ENCODE measurements at regions not wholly inside any gene's neighbourhood (a gene's known extent, or its start where the extent isn't known, plus 50 kb on each side); places are given as distances from the start of the nearest gene placed in this dataset.
"Not testable (repeated sequence)": the region's sequence is repeated elsewhere in the genome, so short reads cannot be mapped to it uniquely, and the experiment has no call there.

- H3K4me3 Mint-ChIP-seq: no peak overlapping the region
Observed at GRCh38 chr21:8997011-8997440, 1524.4 kb upstream of the TPTE start.

GRCh38 chr21:8997443-8998390 is 1523.7 kb upstream of the TPTE start:
- H3K36me3 Mint-ChIP-seq (ENCODE audit: low read depth); H3K4me1 Mint-ChIP-seq (ENCODE audit: low read depth); H3K27me3 Mint-ChIP-seq; intact Hi-C loops (cut with micrococcal nuclease); H3K4me3 Mint-ChIP-seq; H3K27ac Mint-ChIP-seq: not testable (repeated sequence)
- H3K9me3 Mint-ChIP-seq: peaks cover 74% of the 10 kb centered on the region

More at GRCh38 chr21:8997011-8997440, 1524.4 kb upstream of the TPTE start:
- Mint-ChIP-seq H3K4me1 (ENCODE audit: low read depth) (no peaks in the 10 kb centered on the region), H3K27me3 (no peaks in the 10 kb centered on the region), H3K27ac (no peak overlapping the region), H3K36me3 (ENCODE audit: low read depth) (no peaks in the 10 kb centered on the region), H3K9me3 (peaks cover 74% of the 10 kb centered on the region)
- intact Hi-C loops (cut with micrococcal nuclease): no loop called here

GRCh38 chr21:8998480-8998879 is 1522.9 kb upstream of the TPTE start:
- H3K36me3 Mint-ChIP-seq (ENCODE audit: low read depth); H3K27ac Mint-ChIP-seq; H3K4me3 Mint-ChIP-seq; intact Hi-C loops (cut with micrococcal nuclease); H3K4me1 Mint-ChIP-seq (ENCODE audit: low read depth); H3K27me3 Mint-ChIP-seq: not testable (repeated sequence)
- peaks cover 66% of the 10 kb centered on the region for H3K9me3 Mint-ChIP-seq

GRCh38 chr21:8998946-8999681 is 1522.3 kb upstream of the TPTE start:
- H3K9me3 Mint-ChIP-seq: peaks cover 64% of the 10 kb centered on the region

GRCh38 chr21:9000132-9000531 is 1521.3 kb upstream of the TPTE start:
- intact Hi-C loops (cut with micrococcal nuclease); H3K4me1 Mint-ChIP-seq (ENCODE audit: low read depth); H3K27me3 Mint-ChIP-seq; H3K27ac Mint-ChIP-seq; H3K4me3 Mint-ChIP-seq; H3K36me3 Mint-ChIP-seq (ENCODE audit: low read depth): not testable (repeated sequence)
- H3K9me3 Mint-ChIP-seq: peaks cover 68% of the 10 kb centered on the region

More at GRCh38 chr21:8998946-8999681, 1522.3 kb upstream of the TPTE start:
- intact Hi-C loops (cut with micrococcal nuclease): no loop called here
- Mint-ChIP-seq H3K27me3 (no peaks in the 10 kb centered on the region), H3K4me1 (ENCODE audit: low read depth) (no peaks in the 10 kb centered on the region), H3K4me3 (no peak overlapping the region), H3K36me3 (ENCODE audit: low read depth) (no peaks in the 10 kb centered on the region), H3K27ac (no peak overlapping the region)

GRCh38 chr21:9000671-9001070 is 1520.7 kb upstream of the TPTE start:
- H3K27me3 Mint-ChIP-seq; H3K4me3 Mint-ChIP-seq; intact Hi-C loops (cut with micrococcal nuclease); H3K27ac Mint-ChIP-seq; H3K36me3 Mint-ChIP-seq (ENCODE audit: low read depth); H3K4me1 Mint-ChIP-seq (ENCODE audit: low read depth): not testable (repeated sequence)
- H3K9me3 Mint-ChIP-seq: peaks cover 68% of the 10 kb centered on the region

GRCh38 chr21:9001890-9002663 is 1519.3 kb upstream of the TPTE start:
- H3K36me3 Mint-ChIP-seq (ENCODE audit: low read depth); H3K27ac Mint-ChIP-seq; H3K4me1 Mint-ChIP-seq (ENCODE audit: low read depth); H3K27me3 Mint-ChIP-seq; H3K4me3 Mint-ChIP-seq; intact Hi-C loops (cut with micrococcal nuclease): not testable (repeated sequence)
- peaks cover 76% of the 10 kb centered on the region for H3K9me3 Mint-ChIP-seq

GRCh38 chr21:9003909-9004814 is 1517.2 kb upstream of the TPTE start:
- peaks cover 81% of the 10 kb centered on the region for H3K9me3 Mint-ChIP-seq
- H3K27me3 Mint-ChIP-seq; H3K4me1 Mint-ChIP-seq (ENCODE audit: low read depth); H3K36me3 Mint-ChIP-seq (ENCODE audit: low read depth); intact Hi-C loops (cut with micrococcal nuclease); H3K27ac Mint-ChIP-seq; H3K4me3 Mint-ChIP-seq: not testable (repeated sequence)

- H3K27me3 Mint-ChIP-seq; H3K4me3 Mint-ChIP-seq; intact Hi-C loops (cut with micrococcal nuclease); H3K36me3 Mint-ChIP-seq (ENCODE audit: low read depth); H3K4me1 Mint-ChIP-seq (ENCODE audit: low read depth); H3K27ac Mint-ChIP-seq: not testable (repeated sequence)
- peaks cover 77% of the 10 kb centered on the region for H3K9me3 Mint-ChIP-seq
Observed at GRCh38 chr21:9004815-9005518, 1516.4 kb upstream of the TPTE start.

- H3K36me3 Mint-ChIP-seq (ENCODE audit: low read depth); intact Hi-C loops (cut with micrococcal nuclease); H3K4me3 Mint-ChIP-seq; H3K27ac Mint-ChIP-seq; H3K27me3 Mint-ChIP-seq; H3K4me1 Mint-ChIP-seq (ENCODE audit: low read depth): not testable (repeated sequence)
- peaks cover 74% of the 10 kb centered on the region for H3K9me3 Mint-ChIP-seq
Observed at GRCh38 chr21:9005671-9006070, 1515.7 kb upstream of the TPTE start.

GRCh38 chr21:9006111-9006510 is 1515.3 kb upstream of the TPTE start:
- H3K27ac Mint-ChIP-seq; intact Hi-C loops (cut with micrococcal nuclease); H3K27me3 Mint-ChIP-seq; H3K4me3 Mint-ChIP-seq; H3K36me3 Mint-ChIP-seq (ENCODE audit: low read depth); H3K4me1 Mint-ChIP-seq (ENCODE audit: low read depth): not testable (repeated sequence)
- H3K9me3 Mint-ChIP-seq: peaks cover 74% of the 10 kb centered on the region

GRCh38 chr21:9006553-9007323 is 1514.6 kb upstream of the TPTE start:
- H3K4me3 Mint-ChIP-seq; H3K4me1 Mint-ChIP-seq (ENCODE audit: low read depth); intact Hi-C loops (cut with micrococcal nuclease); H3K36me3 Mint-ChIP-seq (ENCODE audit: low read depth); H3K27me3 Mint-ChIP-seq; H3K27ac Mint-ChIP-seq: not testable (repeated sequence)
- H3K9me3 Mint-ChIP-seq: peaks cover 74% of the 10 kb centered on the region

Measured in dendritic cell treated with granulocyte-macrophage colony-stimulating factor and Interleukin-4, amounts not matched to agents 40 ng/mL and 50 ng/mL, for 4 days (primary cell).